Ishikawa (cell line): ENCODE measurements at regions not wholly inside any gene's neighbourhood (a gene's known extent, or its start where the extent isn't known, plus 50 kb on each side); places are given as distances from the start of the nearest gene placed in this dataset.

Experiments used
- CEBPB ChIP-seq: IDR thresholded peaks from 2 replicates; pipeline ENCODE4 v1.6.1; 2012
- CREB1 ChIP-seq: IDR thresholded peaks from 2 replicates; pipeline ENCODE4 v1.6.1; 2012; ENCODE audit warnings: low read depth
- EGR1 ChIP-seq: IDR thresholded peaks from 2 replicates; pipeline ENCODE4 v1.6.1; 2012
- EP300 ChIP-seq: IDR thresholded peaks from 2 replicates; pipeline ENCODE4 v1.6.1; 2012; ENCODE audit warnings: borderline replicate concordance
- FOXM1 ChIP-seq: IDR thresholded peaks from 2 replicates; pipeline ENCODE4 v1.6.1; 2012; ENCODE audit warnings: low read depth, borderline replicate concordance
- MAX ChIP-seq: IDR thresholded peaks from 2 replicates; pipeline ENCODE4 v1.6.1; 2012
- NFIC ChIP-seq: IDR thresholded peaks from 2 replicates; pipeline ENCODE4 v1.6.1; 2012
- RAD21 ChIP-seq: IDR thresholded peaks from 2 replicates; pipeline ENCODE4 v1.6.1; 2012; ENCODE audit warnings: low read depth
- REST ChIP-seq: IDR thresholded peaks from 2 replicates; pipeline ENCODE4 v1.6.1; 2012; ENCODE audit warnings: low read depth, mild to moderate bottlenecking
- TAF1 ChIP-seq: IDR thresholded peaks from 2 replicates; pipeline ENCODE4 v1.6.1; 2012; ENCODE audit warnings: low read depth, mild to moderate bottlenecking
- TCF12 ChIP-seq: IDR thresholded peaks from 2 replicates; pipeline ENCODE4 v1.6.1; 2012; ENCODE audit warnings: low read depth
- TEAD4 ChIP-seq: IDR thresholded peaks from 2 replicates; pipeline ENCODE4 v1.6.1; 2012
- USF1 ChIP-seq: IDR thresholded peaks from 2 replicates; pipeline ENCODE4 v1.6.1; 2012
- YY1 ChIP-seq: IDR thresholded peaks from 2 replicates; pipeline ENCODE4 v1.6.1; 2012; ENCODE audit warnings: low read depth
- ZBTB7A ChIP-seq: IDR thresholded peaks from 2 replicates; pipeline ENCODE4 v1.6.1; 2012; ENCODE audit warnings: low read depth

- no peak for TF ChIP-seq MAX
- no peak for TF ChIP-seq CREB1
These were observed 154.4 kb downstream of the TMEM18 start for GRCh38 chr2:522776-523175.

GRCh38 chr2:521853-522530 lies 155.2 kb downstream of the TMEM18 start:
- TF ChIP-seq TAF1 (no peak), RAD21 (no peak), NFIC (no peak), REST (no peak), TCF12 (no peak), ZBTB7A (no peak), EGR1 (no peak), USF1 (no peak), TEAD4 (no peak), CREB1 (no peak), YY1 (no peak), MAX (no peak), EP300 (no peak), FOXM1 (no peak)

GRCh38 chr2:520663-521340 lies 156.4 kb downstream of the TMEM18 start:
- TF ChIP-seq EP300 (no peak), TAF1 (no peak), USF1 (no peak), TEAD4 (no peak), RAD21 (no peak), MAX (no peak), NFIC (no peak), CREB1 (no peak), CEBPB (no peak), EGR1 (no peak), YY1 (no peak)

GRCh38 chr2:516944-517343 lies 160.3 kb downstream of the TMEM18 start:
- TF ChIP-seq FOXM1 (no peak), EP300 (no peak), TAF1 (no peak), MAX (no peak), REST (no peak), USF1 (no peak)

- TF ChIP-seq RAD21 (no peak), USF1 (no peak), EP300 (no peak), NFIC (no peak), TEAD4 (no peak), YY1 (no peak), TAF1 (no peak), ZBTB7A (no peak), TCF12 (no peak), EGR1 (no peak), CEBPB (no peak), REST (no peak), CREB1 (no peak), MAX (no peak), FOXM1 (no peak)
These were observed 161.1 kb downstream of the TMEM18 start for GRCh38 chr2:516131-516530.
